GM21737 (cell line): ENCODE measurements at regions not wholly inside any gene's neighbourhood (a gene's known extent, or its start where the extent isn't known, plus 50 kb on each side); places are given as distances from the start of the nearest gene placed in this dataset.
"Not testable (repeated sequence)": the region's sequence is repeated elsewhere in the genome, so short reads cannot be mapped to it uniquely, and the experiment has no call there.

Source experiments
- ATAC-seq: cut with Tn5 transposase; IDR thresholded peaks from one replicate; pipeline ENCODE4 v1.9.1; 2021; ENCODE audit warnings: mild to moderate bottlenecking, moderate library complexity; ENCODE audit not compliant: unreplicated experiment

- no peak for ATAC-seq
Measured at GRCh38 chr11:23320131-23320530, 459.9 kb upstream of the CCDC179 start.

DNA sequence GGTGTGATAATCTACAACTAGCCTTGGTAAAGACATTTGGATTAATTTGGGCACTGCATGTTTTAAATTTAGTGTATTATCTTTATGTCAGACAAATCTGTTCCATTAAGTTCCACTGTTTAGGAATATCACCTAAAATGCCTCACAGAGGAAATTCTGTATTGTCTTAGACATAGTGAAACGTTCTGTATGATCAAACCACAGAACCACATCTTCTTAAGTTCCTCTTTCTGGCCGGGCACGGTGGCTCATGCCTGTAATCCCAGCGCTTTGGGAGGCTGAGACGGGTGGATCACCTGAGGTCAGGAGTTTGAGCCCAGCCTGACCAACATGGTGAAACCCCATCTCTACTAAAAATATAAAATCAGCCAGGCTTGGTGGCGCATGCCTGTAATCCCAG lies 475.3 kb upstream of the CCDC179 start:
- not testable (repeated sequence) for ATAC-seq

- ATAC-seq = no peak
Measured at GRCh38 chr11:23336961-23337360, 476.7 kb upstream of the CCDC179 start.

DNA sequence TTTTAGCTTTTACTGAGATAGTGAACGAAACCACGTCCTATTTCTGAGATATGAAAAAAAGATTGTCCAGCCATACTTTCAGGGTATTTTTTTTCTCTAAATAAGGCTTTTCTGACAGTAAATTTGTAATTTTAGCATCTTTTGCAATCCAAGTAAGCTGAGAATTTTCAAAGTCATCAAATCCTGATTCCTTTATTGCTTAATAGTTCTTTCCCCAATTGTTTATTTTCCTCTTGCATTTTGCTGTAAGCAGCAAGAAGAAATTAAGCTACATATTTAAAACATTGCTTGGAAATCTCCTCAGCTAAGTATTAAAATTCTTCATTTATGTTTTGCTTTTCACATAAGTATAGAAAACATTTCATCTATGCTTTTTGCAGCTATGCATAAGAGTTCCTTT lies 493.3 kb upstream of the CCDC179 start:
- ATAC-seq = no peak

- no peak for ATAC-seq
Measured at GRCh38 chr11:23359297-23359696, 499.0 kb upstream of the CCDC179 start.

GRCh38 chr11:23364076-23364475 lies 503.8 kb upstream of the CCDC179 start:
- no peak for ATAC-seq

GRCh38 chr11:23370580-23371275 lies 510.5 kb upstream of the CCDC179 start:
- no peak for ATAC-seq

GRCh38 chr11:23377909-23378308 lies 517.6 kb upstream of the CCDC179 start:
- no peak for ATAC-seq

DNA sequence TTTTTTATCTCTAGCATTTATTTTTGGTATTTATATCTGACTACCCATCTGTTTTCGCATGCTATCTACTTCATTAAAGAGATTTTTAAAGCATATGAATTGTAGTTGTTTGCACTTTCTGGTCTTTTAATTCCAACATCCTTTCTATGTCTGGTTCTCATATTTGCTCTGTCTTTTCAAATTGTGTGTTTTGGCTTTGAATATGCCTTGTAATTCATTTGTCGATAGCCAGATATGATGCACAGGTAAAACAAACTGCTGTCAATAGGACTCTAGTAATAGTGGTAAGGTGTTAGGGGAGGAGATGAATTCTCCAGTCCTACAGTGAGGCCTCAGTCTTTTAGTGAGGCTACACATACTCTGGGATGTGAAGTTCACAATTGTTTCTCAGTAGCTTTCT lies 530.8 kb upstream of the CCDC179 start:
- ATAC-seq = no peak

DNA sequence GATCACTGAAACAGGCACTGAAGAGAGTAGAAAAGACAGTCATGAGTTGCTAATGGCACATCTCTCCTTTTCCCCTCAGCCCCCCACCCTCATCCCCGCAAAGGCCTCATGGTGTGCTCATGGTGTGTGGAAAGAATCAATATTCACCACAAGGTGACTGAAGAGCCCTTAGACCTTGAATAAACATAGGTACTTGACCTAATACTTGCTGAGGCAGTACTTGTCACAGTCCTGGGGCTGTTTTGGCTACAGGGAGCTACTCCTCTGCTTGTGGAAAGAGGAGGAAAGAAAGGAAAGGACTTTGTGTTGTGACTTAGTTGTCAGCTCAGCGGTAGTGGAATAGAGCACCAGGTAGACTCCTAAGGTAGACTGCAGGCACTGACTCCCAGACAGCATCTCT lies 537.8 kb upstream of the CCDC179 start:
- no peak for ATAC-seq

DNA sequence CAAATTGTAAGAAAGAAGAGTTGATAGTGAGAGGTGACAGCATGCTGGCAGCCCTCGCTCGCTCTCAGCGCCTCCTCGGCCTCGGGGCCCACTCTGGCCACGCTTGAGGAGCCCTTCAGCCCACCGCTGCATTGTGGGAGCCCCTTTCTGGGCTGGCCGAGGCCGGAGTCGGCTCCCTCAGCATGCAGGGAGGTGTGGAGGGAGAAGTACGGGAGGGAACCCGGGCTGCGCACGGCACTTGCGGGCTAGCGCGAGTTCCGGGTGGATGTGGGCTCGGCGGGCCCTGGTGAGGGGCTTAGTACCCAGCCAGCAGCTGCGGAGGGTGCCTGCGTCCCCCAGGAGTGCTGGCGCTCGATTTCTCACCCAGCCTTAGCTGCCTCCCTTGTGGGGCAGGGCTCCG lies 539.7 kb upstream of the CCDC179 start:
- no peak for ATAC-seq

DNA sequence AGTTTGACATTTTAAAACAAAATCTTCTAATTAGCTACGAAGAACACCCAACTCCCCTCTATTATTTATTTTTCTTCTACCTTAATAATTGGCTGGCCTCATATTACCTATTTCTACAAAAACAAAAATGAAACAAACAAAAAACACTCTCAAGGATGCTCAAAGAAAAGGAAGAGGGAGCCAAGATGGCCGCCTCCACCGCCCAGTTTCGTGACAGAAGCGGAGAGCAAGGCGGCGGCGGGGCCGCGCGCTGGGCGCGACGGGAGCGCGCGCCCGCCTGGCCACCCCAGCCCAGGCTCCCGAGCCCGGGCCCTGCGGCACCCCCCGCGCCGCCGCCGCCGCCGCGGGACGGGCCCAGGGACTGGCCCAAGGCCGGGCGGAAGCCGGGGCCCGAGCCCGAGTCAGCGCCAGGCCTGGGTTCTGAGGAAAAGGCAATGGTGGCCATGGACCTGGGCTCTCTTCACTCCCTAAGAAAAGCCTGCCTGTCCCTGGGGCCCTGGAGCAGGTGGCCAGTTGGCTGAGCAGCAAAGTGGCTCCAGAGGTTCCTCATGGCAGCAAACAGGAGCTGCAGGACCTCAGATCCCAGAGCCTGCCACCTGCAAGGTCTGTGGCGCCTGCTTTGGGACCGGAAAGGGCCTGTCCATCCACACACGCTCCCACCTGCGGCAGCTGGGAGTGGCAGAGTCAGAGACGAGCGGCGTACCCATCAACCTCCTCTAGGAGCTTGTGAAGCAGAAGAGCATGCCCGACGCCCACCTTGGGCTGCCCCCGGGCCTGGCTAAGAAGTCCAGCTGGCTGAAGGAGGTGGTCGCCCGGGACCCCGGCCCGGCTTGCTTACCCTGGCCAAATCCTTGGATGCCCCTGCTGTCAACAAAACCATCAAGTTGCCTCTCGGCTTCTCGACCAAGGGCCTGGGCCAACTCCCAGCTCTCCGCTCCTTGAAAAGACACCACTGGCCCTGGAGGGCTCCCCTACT lies 543.2 kb upstream of the CCDC179 start:
- no peak for ATAC-seq

DNA sequence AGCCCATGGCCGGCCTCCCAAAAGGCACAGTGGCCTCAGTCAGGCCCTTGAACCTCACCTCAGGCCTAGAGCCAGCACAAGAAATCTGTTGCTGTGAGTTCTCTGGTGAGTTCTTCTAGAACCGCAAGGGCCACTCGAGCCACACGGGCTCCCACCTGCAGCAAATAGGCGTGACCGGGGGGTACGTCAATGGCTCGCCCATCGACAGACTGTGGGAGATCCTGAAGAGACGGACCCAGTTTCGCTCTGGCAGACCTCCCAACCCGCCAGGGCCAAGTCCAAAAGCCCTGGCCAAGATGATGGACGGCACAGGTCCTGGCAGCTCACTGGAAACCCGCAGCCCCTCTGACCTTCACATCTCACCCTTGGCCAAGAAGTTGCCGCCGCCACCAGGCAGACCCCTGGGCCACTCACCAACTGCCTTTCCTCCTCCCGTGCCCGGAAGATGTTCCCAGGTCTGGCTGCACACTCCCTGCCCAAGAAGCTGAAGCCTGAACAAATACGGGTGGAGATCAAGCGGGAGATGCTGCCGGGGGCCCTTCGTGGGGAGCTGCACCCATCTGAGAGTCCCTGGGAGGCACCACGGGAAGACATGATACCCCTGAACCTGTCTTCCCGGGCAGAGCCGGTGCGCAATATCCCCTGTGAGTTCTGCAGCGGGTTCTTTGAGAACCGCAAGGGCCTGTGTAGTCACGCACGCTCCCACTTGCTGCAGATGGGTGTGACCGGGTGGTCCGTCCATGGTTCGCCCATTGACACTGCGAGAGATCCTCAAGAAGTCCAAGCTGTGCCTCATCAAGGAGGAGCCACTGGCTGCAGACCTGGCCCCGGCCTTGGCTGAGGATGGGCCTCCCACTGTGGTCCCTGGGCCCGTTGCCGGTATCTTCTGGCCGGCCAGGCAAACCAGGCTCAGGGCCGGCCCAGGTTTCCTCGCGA lies 544.2 kb upstream of the CCDC179 start:
- ATAC-seq = no peak

DNA sequence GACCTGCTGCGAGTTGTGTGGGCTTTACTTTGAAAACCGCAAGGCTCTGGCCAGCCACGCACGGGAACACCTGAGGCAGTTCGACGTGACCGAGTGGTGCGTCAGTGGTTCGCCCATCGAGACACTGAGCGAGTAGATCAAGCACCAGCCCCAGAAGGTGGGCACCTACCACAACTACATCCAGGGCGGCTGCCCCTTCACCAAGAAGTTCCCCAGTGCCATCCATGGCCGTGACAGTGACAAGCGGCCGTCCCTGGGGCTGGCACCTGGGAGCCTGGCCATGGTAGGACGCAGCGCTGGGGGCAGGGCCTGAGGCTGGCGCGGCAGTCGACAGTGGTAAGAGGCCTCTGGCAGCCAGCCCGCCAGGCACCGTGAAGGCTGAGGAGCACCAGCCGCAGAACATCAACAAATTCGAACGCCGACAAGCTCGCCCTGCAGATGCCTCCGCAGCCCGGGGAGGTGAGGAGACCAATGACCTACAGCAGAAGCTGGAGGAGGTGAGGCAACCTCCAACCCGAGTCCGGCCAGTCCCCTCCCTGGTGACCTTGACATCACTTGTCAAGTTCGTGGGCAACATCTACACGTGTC lies 545.2 kb upstream of the CCDC179 start:
- no peak for ATAC-seq

- no peak for ATAC-seq
Measured at GRCh38 chr11:23406131-23406819, 546.0 kb upstream of the CCDC179 start.

- ATAC-seq = no peak
Measured at GRCh38 chr11:23413057-23413456, 552.8 kb upstream of the CCDC179 start.

GRCh38 chr11:23423104-23423503 lies 562.8 kb upstream of the CCDC179 start:
- no peak for ATAC-seq

DNA sequence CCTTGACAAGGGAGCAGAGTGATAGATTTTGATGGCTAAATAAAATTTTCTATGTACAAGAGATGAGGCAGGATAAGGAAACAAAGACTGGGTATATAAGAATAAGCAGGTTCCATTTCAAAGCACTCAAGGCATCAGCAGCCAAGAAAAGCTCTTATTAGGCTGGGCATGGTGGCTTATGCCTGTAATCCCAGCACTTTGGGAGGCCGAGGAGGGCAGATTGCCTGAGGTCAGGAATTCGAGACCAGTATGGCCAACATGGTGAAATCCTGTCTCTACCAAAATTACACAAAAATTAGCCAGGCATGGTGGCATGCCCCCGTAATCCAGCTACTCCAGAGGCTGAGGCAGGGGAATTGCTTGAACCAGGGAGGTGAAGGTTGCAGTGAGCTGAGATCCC lies 563.4 kb upstream of the CCDC179 start:
- no peak for ATAC-seq

DNA sequence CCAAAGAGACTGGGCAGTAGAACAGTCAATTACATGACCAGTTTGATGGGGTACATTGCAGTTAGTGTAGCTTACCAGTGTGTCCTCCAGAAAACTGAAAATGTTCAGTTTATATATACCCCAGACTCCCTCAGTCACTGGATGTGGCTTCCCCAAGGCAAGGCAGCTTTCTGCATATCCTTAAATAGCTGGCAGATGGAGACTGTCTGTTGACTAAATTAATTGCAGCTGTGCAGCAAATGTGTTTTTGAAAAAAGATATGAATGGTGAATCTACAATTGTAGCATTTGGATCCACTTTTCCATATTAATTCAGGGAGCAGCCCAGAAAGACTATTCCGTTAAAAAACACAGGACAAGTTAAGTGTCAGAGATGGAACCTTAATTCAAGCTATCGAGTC lies 565.1 kb upstream of the CCDC179 start:
- no peak for ATAC-seq

GRCh38 chr11:23429569-23429968 lies 569.3 kb upstream of the CCDC179 start:
- no peak for ATAC-seq
